ENCODE measurements at regions not wholly inside any gene's neighbourhood (a gene's known extent, or its start where the extent isn't known, plus 50 kb on each side); places are given as distances from the start of the nearest gene placed in this dataset.
"Not testable (repeated sequence)": the region's sequence is repeated elsewhere in the genome, so short reads cannot be mapped to it uniquely, and the experiment has no call there.

- DNase-seq (ENCODE audit: low spot score): no peak
- in situ Hi-C loops (cut with MboI; ENCODE audit: low pct_unique_long_range_greater_than_20kb, low sequenced_read_pairs, unreplicated experiment): no loop called here
- no peak for TF ChIP-seq CTCF (IDR thresholded peaks at IDR 0.05; ENCODE audit: extremely low read depth, insufficient read depth, missing control alignments)
Measured at GRCh38 chr1:80531182-80531581, 1269.6 kb upstream of the ADGRL2 start.

GRCh38 chr1:80529546-80529945 is 1271.2 kb upstream of the ADGRL2 start:
- TF ChIP-seq CTCF (IDR thresholded peaks at IDR 0.05; ENCODE audit: extremely low read depth, insufficient read depth, missing control alignments): no peak
- DNase-seq (ENCODE audit: low spot score): no peak
- in situ Hi-C loops (cut with MboI; ENCODE audit: low pct_unique_long_range_greater_than_20kb, low sequenced_read_pairs, unreplicated experiment): no loop called here

GRCh38 chr1:80523861-80524260 is 1276.9 kb upstream of the ADGRL2 start:
- DNase-seq (ENCODE audit: low spot score): no peak
- no peak for TF ChIP-seq CTCF (IDR thresholded peaks at IDR 0.05; ENCODE audit: extremely low read depth, insufficient read depth, missing control alignments)
- in situ Hi-C loops (cut with MboI; ENCODE audit: low pct_unique_long_range_greater_than_20kb, low sequenced_read_pairs, unreplicated experiment): no loop called here

- DNase-seq (ENCODE audit: low spot score); in situ Hi-C loops (cut with MboI; ENCODE audit: low pct_unique_long_range_greater_than_20kb, low sequenced_read_pairs, unreplicated experiment): not testable (repeated sequence)
Measured at GRCh38 chr1:80523071-80523470, 1277.7 kb upstream of the ADGRL2 start.

- in situ Hi-C loops (cut with MboI; ENCODE audit: low pct_unique_long_range_greater_than_20kb, low sequenced_read_pairs, unreplicated experiment): no loop called here
- DNase-seq (ENCODE audit: low spot score): no peak
Measured at GRCh38 chr1:80520949-80521348, 1279.8 kb upstream of the ADGRL2 start.

GRCh38 chr1:80517062-80517461 is 1283.7 kb upstream of the ADGRL2 start:
- no peak for TF ChIP-seq CTCF (IDR thresholded peaks at IDR 0.05; ENCODE audit: extremely low read depth, insufficient read depth, missing control alignments)
- in situ Hi-C loops (cut with MboI; ENCODE audit: low pct_unique_long_range_greater_than_20kb, low sequenced_read_pairs, unreplicated experiment): no loop called here

More at GRCh38 chr1:80520949-80521348, 1279.8 kb upstream of the ADGRL2 start:
- TF ChIP-seq CTCF (IDR thresholded peaks at IDR 0.05; ENCODE audit: extremely low read depth, insufficient read depth, missing control alignments): no peak

GRCh38 chr1:80509965-80510522 is 1290.7 kb upstream of the ADGRL2 start:
- no peak for DNase-seq (ENCODE audit: low spot score)
- in situ Hi-C loops (cut with MboI; ENCODE audit: low pct_unique_long_range_greater_than_20kb, low sequenced_read_pairs, unreplicated experiment): no loop called here
- TF ChIP-seq CTCF (IDR thresholded peaks at IDR 0.05; ENCODE audit: extremely low read depth, insufficient read depth, missing control alignments): no peak

More at GRCh38 chr1:80517062-80517461, 1283.7 kb upstream of the ADGRL2 start:
- DNase-seq (ENCODE audit: low spot score): no peak

Data from GM13977 (cell line).